HL-60 (cell line): ENCODE measurements at regions not wholly inside any gene's neighbourhood (a gene's known extent, or its start where the extent isn't known, plus 50 kb on each side); places are given as distances from the start of the nearest gene placed in this dataset.

Experiments used
- DNase-seq, 2 experiments: peaks; one replicate each; pipeline ENCODE4 v3.0.0-alpha.2; 2010 to 2020; ENCODE audit warnings: low read depth in 1 of 2, low spot score in 1 of 2
- H3K27ac ChIP-seq: fragments of 250-450 bp; sonication (Bioruptor Pico); replicated peaks from 2 replicates; pipeline ENCODE4 v1.5.1; 2020; ENCODE audit warnings: mild to moderate bottlenecking, moderate library complexity
- H3K27me3 ChIP-seq: fragments of 250-450 bp; sonication (Bioruptor Pico); 2 replicates; pipeline ENCODE4 v1.5.1; 2021; ENCODE audit warnings: mild to moderate bottlenecking, moderate library complexity; ENCODE audit not compliant: insufficient read depth, poor library complexity, severe bottlenecking
- H3K4me3 ChIP-seq: replicated peaks from 2 replicates; pipeline ENCODE4 v1.5.1; 2011; ENCODE audit warnings: mild to moderate bottlenecking, control low read depth, low read length; ENCODE audit not compliant: insufficient read depth
- CTCF ChIP-seq: IDR thresholded peaks from one replicate; pipeline ENCODE4 v1.5.1; 2011; ENCODE audit warnings: low read length, control low read depth, inconsistent platforms; ENCODE audit not compliant: insufficient read depth
- GABPA ChIP-seq: IDR thresholded peaks from 2 replicates; pipeline ENCODE4 v1.6.1; 2012; ENCODE audit warnings: low read depth
- POLR2AphosphoS5 ChIP-seq: IDR thresholded peaks from 2 replicates; pipeline ENCODE4 v1.6.1; 2012; ENCODE audit warnings: low read depth
- REST ChIP-seq: IDR thresholded peaks from 2 replicates; pipeline ENCODE4 v1.6.1; 2012; ENCODE audit warnings: low read depth; ENCODE audit not compliant: insufficient replicate concordance
- SPI1 ChIP-seq: IDR thresholded peaks from 2 replicates; pipeline ENCODE4 v1.6.1; 2012; ENCODE audit warnings: low read depth, mild to moderate bottlenecking, borderline replicate concordance

GRCh38 chr13:106915146-106915545 lies 347.2 kb upstream of the ARGLU1 start:
- DNase-seq, result no peak
- Histone ChIP-seq H3K27me3 (peaks cover 14% of the 10 kb centered on the region), H3K27ac (no peak overlapping the region), H3K4me3 (no peak overlapping the region)
- TF ChIP-seq REST (no peak), GABPA (no peak), POLR2AphosphoS5 (no peak), SPI1 (no peak), CTCF (no peak)

- TF ChIP-seq POLR2AphosphoS5 (no peak), SPI1 (no peak), CTCF (no peak), GABPA (no peak)
Measured at GRCh38 chr13:106911627-106912026, 343.7 kb upstream of the ARGLU1 start.

GRCh38 chr13:106911020-106911419 lies 343.1 kb upstream of the ARGLU1 start:
- no peaks in the 10 kb centered on the region for H3K27me3 ChIP-seq

More at GRCh38 chr13:106911627-106912026, 343.7 kb upstream of the ARGLU1 start:
- no peaks in the 10 kb centered on the region for H3K27me3 ChIP-seq
- no peak overlapping the region for H3K4me3 ChIP-seq
- no peak overlapping the region for H3K27ac ChIP-seq
- no peak for DNase-seq

More at GRCh38 chr13:106911020-106911419, 343.1 kb upstream of the ARGLU1 start:
- DNase-seq, result no peak
- Histone ChIP-seq H3K27ac (no peak overlapping the region), H3K4me3 (no peak overlapping the region)
- TF ChIP-seq CTCF (no peak), REST (no peak)
